GM10266 (cell line): ENCODE measurements at regions not wholly inside any gene's neighbourhood (a gene's known extent, or its start where the extent isn't known, plus 50 kb on each side); places are given as distances from the start of the nearest gene placed in this dataset.

Source experiments
- DNase-seq: peaks from one replicate; pipeline ENCODE4 v3.0.0; 2012; ENCODE audit errors: extremely low spot score
- TF ChIP-seq, protein P1 (sequence below): IDR thresholded peaks from 2 replicates; pipeline ENCODE4 v1.5.1; 2012; ENCODE audit warnings: mild to moderate bottlenecking, low read depth; ENCODE audit not compliant: control insufficient read depth, insufficient read depth; ENCODE audit errors: missing control alignments

DNA sequence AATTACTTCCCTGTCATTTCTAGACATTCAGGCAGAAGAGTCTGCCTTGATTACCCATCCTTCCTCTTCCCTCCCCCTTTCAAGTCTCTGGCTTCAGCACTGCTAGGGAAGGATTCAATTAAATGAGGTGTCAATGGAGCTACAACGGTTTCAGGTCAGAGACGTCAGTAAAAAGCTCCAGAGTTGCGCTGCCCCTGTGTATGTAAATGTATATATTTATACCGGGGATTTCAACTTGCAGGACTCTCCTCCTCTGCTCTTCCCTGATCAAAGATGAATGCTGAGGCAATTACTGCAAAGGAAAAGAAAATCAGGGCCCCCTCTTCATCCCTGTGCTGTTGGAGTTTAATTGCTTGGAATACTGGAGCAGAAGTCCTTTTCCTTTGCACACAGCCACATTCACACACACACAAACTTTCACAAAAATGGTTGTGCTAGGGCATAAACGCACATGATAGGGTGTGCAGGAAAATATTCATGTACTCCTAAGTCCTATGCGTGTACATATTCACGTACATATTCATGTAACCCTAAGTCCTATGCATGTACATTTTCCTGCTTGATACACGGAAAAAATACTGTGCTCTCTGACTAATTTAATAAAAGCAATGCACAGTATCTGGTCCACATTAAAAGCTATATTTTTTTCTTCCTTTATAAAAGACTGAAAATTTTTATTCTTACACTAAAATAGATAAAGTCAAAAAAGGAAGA, 129.7 kb upstream of the PMFBP1 start:
- TF ChIP-seq, protein P1, sequence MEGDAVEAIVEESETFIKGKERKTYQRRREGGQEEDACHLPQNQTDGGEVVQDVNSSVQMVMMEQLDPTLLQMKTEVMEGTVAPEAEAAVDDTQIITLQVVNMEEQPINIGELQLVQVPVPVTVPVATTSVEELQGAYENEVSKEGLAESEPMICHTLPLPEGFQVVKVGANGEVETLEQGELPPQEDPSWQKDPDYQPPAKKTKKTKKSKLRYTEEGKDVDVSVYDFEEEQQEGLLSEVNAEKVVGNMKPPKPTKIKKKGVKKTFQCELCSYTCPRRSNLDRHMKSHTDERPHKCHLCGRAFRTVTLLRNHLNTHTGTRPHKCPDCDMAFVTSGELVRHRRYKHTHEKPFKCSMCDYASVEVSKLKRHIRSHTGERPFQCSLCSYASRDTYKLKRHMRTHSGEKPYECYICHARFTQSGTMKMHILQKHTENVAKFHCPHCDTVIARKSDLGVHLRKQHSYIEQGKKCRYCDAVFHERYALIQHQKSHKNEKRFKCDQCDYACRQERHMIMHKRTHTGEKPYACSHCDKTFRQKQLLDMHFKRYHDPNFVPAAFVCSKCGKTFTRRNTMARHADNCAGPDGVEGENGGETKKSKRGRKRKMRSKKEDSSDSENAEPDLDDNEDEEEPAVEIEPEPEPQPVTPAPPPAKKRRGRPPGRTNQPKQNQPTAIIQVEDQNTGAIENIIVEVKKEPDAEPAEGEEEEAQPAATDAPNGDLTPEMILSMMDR: no peak
- no peak for DNase-seq

DNA sequence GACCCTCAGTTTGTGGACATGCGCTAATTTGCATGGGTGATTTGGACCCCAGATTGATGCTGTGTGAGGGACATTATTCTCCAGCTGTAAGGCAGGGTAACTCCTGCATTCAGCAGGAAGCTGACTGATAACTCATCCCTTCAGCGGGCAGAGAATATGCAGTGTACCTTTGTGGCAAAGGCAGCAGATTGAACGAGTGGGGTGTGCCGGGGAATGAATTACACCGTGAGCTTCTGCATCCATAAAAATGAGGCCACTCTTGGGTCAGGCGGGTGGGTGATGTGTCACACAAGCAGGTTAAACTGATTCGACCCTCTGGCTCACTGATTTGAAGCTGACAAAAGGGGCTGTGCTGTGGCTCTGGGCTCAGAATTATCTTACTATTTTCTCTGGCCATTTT, 128.9 kb upstream of the PMFBP1 start:
- no peak for DNase-seq
- TF ChIP-seq, protein P1: no peak

DNA sequence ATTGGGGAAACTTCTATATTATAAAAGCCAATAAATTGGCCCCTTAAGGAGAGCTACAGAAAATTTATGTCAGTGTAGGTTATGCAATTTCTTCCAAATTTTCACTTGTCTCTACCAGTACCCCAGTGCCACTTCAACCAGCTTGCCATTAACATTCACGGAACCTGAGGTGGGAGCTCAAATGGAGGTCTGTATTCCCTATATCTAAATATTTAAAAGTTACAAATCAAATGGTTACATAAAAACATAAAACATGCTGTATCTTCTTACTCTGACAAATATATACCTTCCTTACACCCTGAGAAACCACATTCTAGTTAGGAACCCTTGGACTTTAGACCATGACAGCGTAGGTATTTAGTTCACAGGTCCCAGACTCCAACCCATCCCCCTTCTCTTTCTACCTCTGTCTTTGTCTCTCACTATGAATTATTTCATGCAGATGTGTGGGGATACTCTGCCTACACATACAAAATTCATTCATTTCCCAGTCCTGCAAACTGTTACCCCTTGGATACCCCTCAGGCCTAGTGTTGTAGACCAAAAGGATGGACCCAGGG, 127.8 kb upstream of the PMFBP1 start:
- DNase-seq: no peak
- TF ChIP-seq, protein P1: no peak

DNA sequence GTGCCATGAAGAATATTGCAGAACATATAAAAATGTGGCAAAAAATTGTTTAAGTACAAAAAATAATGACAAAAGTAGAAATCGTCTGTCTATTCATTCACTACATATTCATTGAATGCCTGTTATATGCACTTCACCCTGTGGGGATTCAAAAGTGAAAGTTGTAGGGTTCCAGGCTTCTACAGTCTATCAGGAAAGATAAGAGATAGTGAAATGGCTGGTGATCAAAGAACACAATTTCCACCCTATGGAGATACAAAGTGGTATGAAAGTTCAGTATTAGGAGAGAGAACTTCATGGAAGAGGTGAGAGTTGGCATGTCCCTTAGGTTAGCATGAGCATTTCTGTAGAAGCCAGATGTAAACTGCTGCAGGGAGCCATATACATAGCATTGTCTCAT, 127.0 kb upstream of the PMFBP1 start:
- TF ChIP-seq, protein P1: no peak

DNA sequence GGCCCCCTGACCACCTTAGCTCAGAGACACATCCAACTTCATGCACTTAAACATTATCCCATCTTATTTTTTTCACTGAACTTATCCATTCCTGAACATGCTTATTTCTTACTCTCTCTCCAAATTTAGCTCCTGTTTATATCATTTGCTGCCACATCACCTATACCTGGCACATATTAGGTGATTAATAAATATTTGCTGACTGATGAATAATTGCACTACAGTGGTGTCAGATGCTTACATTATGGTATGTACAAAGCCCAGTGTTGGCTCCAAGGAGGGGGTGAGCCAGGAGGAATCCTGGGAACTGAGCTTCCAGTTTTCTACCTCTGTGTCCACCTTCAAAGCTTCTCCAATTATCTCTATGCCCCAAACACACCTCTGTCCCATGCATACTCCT, 124.0 kb upstream of the PMFBP1 start:
- TF ChIP-seq, protein P1: no peak
- DNase-seq: no peak

More for the DNA sequence above, 127.0 kb upstream of the PMFBP1 start:
- no peak for DNase-seq

DNA sequence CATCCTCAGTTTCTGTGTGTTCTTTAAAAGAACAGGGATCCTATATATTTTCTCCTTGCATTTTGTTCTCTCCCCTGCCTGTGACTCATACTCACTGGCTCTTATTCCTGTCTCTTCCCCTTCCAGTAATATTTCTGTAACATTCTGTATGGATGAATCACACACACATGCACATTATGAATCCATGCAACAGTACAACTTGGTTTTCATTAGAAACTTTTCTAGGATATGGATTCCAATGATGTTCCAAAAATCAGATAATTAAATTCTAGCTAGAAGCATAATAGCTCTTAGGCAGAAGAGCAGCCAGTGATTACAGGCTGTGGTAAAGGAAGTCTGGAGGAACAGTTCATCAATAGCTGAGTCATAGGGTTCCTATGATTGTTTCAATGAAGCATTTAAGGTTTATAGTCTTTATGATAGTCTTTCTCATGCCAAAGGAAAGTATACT, 119.6 kb upstream of the PMFBP1 start:
- TF ChIP-seq, protein P1: no peak
- DNase-seq: no peak

DNA sequence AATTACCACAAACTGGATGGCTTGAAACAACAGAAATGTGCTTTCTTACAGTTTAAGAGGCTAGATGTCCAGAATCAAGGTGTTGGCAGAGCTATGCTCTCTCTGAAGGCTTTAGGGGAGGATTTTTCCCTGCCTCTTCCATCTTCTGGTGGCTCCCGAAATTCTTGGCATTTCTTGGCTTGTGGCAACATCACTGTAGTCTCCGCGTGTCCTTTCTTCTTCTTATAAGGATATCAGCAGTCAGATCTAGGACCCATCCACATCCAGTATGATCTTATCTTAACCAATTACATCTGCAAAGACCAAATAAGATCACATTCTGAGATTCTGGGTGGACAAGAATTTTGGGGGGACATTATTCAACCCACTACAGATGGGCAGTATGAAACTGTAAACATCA, 119.2 kb upstream of the PMFBP1 start:
- TF ChIP-seq, protein P1: no peak
- no peak for DNase-seq
